H1 (cell line): ENCODE measurements at regions not wholly inside any gene's neighbourhood (a gene's known extent, or its start where the extent isn't known, plus 50 kb on each side); places are given as distances from the start of the nearest gene placed in this dataset.

Source experiments
- CTCF ChIP-seq, 3 experiments: IDR thresholded peaks; 1 replicate in 2 of 3; 2 replicates in 1 of 3; pipeline versions ENCODE4 v1.5.1 to v1.6.1; 2011; ENCODE audit warnings: low read length in 3 of 3, mild to moderate bottlenecking in 3 of 3, inconsistent platforms in 2 of 3, low read depth in 1 of 3, moderate library complexity in 1 of 3; ENCODE audit not compliant: insufficient read depth in 1 of 3; ENCODE audit errors: control extremely low read depth in 1 of 3
- EGR1 ChIP-seq: IDR thresholded peaks from 2 replicates; pipeline ENCODE4 v1.6.1; 2011; ENCODE audit warnings: low read depth, low read length, borderline replicate concordance
- FOSL1 ChIP-seq: IDR thresholded peaks from 2 replicates; pipeline ENCODE4 v1.6.1; 2011; ENCODE audit warnings: mild to moderate bottlenecking, low read depth, low read length, moderate library complexity; ENCODE audit not compliant: insufficient read depth
- GTF2F1 ChIP-seq: IDR thresholded peaks from 2 replicates; pipeline ENCODE4 v1.6.1; 2012; ENCODE audit warnings: low read depth, low read length, improper control_type of control experiment, borderline replicate concordance
- MAFK ChIP-seq: IDR thresholded peaks from 2 replicates; pipeline ENCODE4 v1.6.1; 2012; ENCODE audit warnings: low read depth, mild to moderate bottlenecking, improper control_type of control experiment, low read length
- POLR2A ChIP-seq, 2 experiments: IDR thresholded peaks; 1 replicate in 1 of 2; 2 replicates in 1 of 2; pipeline ENCODE4 v1.6.1; 2011; ENCODE audit warnings: low read depth in 2 of 2, low read length in 2 of 2, mild to moderate bottlenecking in 2 of 2; ENCODE audit errors: control extremely low read depth in 1 of 2
- RFX5 ChIP-seq: IDR thresholded peaks from 2 replicates; pipeline ENCODE4 v1.6.1; 2011; ENCODE audit warnings: low read depth, low read length, improper control_type of control experiment, borderline replicate concordance

GRCh38 chr5:73236541-73237128 lies 63.6 kb downstream of the TMEM174 start:
- TF ChIP-seq CTCF (IDR thresholded peaks at IDR 0.05; ENCODE audit: control extremely low read depth in 1 of 3, insufficient read depth in 1 of 3, low read depth in 1 of 3, low read length in 3 of 3): no peak
- TF ChIP-seq GTF2F1: no peak
- TF ChIP-seq MAFK: no peak
- TF ChIP-seq POLR2A (IDR thresholded peaks at IDR 0.05; ENCODE audit: control extremely low read depth in 1 of 2, low read depth in 2 of 2, low read length in 2 of 2): no peak
- TF ChIP-seq RFX5: no peak
- TF ChIP-seq EGR1: no peak
- TF ChIP-seq FOSL1: no peak
